ENCODE measurements at regions not wholly inside any gene's neighbourhood (a gene's known extent, or its start where the extent isn't known, plus 50 kb on each side); places are given as distances from the start of the nearest gene placed in this dataset.

GRCh38 chr5:29240379-29240778 is 1953.1 kb upstream of the CDH6 start:
- no peaks in the 10 kb centered on the region for H3K36me3 ChIP-seq
- no peak for DNase-seq (ENCODE audit: low read depth in 1 of 2, low spot score in 1 of 2)
- no peaks in the 10 kb centered on the region for H3K4me1 ChIP-seq (ENCODE audit: low read depth)
- no peak overlapping the region for H3K27ac ChIP-seq
- H3K9me3 ChIP-seq (ENCODE audit: low read depth) = no peaks in the 10 kb centered on the region
- H3K27me3 ChIP-seq = no peaks in the 10 kb centered on the region
- TF ChIP-seq CTCF (IDR thresholded peaks at IDR 0.05; ENCODE audit: low read depth, low read length) = no peak
- H3K4me3 ChIP-seq = no peak overlapping the region

GRCh38 chr5:29239606-29240005 is 1953.9 kb upstream of the CDH6 start:
- no peak overlapping the region for H3K4me3 ChIP-seq
- H3K36me3 ChIP-seq = no peaks in the 10 kb centered on the region
- no peaks in the 10 kb centered on the region for H3K9me3 ChIP-seq (ENCODE audit: low read depth)
- no peaks in the 10 kb centered on the region for H3K27me3 ChIP-seq
- no peak for TF ChIP-seq CTCF (IDR thresholded peaks at IDR 0.05; ENCODE audit: low read depth, low read length)
- no peaks in the 10 kb centered on the region for H3K4me1 ChIP-seq (ENCODE audit: low read depth)
- H3K27ac ChIP-seq = no peak overlapping the region
- no peak for DNase-seq (ENCODE audit: low read depth in 1 of 2, low spot score in 1 of 2)

GRCh38 chr5:29238115-29238514 is 1955.4 kb upstream of the CDH6 start:
- H3K27ac ChIP-seq = no peak overlapping the region
- no peak overlapping the region for H3K4me3 ChIP-seq
- no peaks in the 10 kb centered on the region for H3K36me3 ChIP-seq
- no peak for TF ChIP-seq CTCF (IDR thresholded peaks at IDR 0.05; ENCODE audit: low read depth, low read length)
- H3K4me1 ChIP-seq (ENCODE audit: low read depth) = no peaks in the 10 kb centered on the region
- H3K27me3 ChIP-seq = no peaks in the 10 kb centered on the region
- H3K9me3 ChIP-seq (ENCODE audit: low read depth) = no peaks in the 10 kb centered on the region
- DNase-seq (ENCODE audit: low read depth in 1 of 2, low spot score in 1 of 2) = no peak

GRCh38 chr5:29231154-29231553 is 1962.3 kb upstream of the CDH6 start:
- Histone ChIP-seq H3K27me3 (no peaks in the 10 kb centered on the region), H3K4me1 (ENCODE audit: low read depth) (no peaks in the 10 kb centered on the region), H3K9me3 (ENCODE audit: low read depth) (no peaks in the 10 kb centered on the region), H3K4me3 (no peak overlapping the region), H3K36me3 (no peaks in the 10 kb centered on the region), H3K27ac (no peak overlapping the region)
- no peak for DNase-seq (ENCODE audit: low read depth in 1 of 2, low spot score in 1 of 2)
- no peak for TF ChIP-seq CTCF (IDR thresholded peaks at IDR 0.05; ENCODE audit: low read depth, low read length)

- no peak for TF ChIP-seq CTCF (IDR thresholded peaks at IDR 0.05; ENCODE audit: low read depth, low read length)
- Histone ChIP-seq H3K4me3 (no peak overlapping the region), H3K27me3 (no peaks in the 10 kb centered on the region), H3K27ac (no peak overlapping the region), H3K9me3 (ENCODE audit: low read depth) (no peaks in the 10 kb centered on the region), H3K4me1 (ENCODE audit: low read depth) (no peaks in the 10 kb centered on the region), H3K36me3 (no peaks in the 10 kb centered on the region)
- DNase-seq (ENCODE audit: low read depth in 1 of 2, low spot score in 1 of 2) = no peak
Measured at GRCh38 chr5:29230591-29230990, 1962.9 kb upstream of the CDH6 start.

- DNase-seq (ENCODE audit: low read depth in 1 of 2, low spot score in 1 of 2) = no peak
- TF ChIP-seq CTCF (IDR thresholded peaks at IDR 0.05; ENCODE audit: low read depth, low read length) = no peak
- H3K4me3 ChIP-seq = no peak overlapping the region
- H3K9me3 ChIP-seq (ENCODE audit: low read depth) = no peaks in the 10 kb centered on the region
- no peaks in the 10 kb centered on the region for H3K27me3 ChIP-seq
- H3K36me3 ChIP-seq = no peaks in the 10 kb centered on the region
- H3K27ac ChIP-seq = no peak overlapping the region
- no peaks in the 10 kb centered on the region for H3K4me1 ChIP-seq (ENCODE audit: low read depth)
Measured at GRCh38 chr5:29229461-29229860, 1964.0 kb upstream of the CDH6 start.

All from cardiac muscle cell (in vitro differentiated cells and primary cell).